Tibial nerve (tissue), 3 donors: ENCODE measurements at regions not wholly inside any gene's neighbourhood (a gene's known extent, or its start where the extent isn't known, plus 50 kb on each side); places are given as distances from the start of the nearest gene placed in this dataset.

Experiments used
- EP300 ChIP-seq, 2 donors: sonication (generic); formaldehyde crosslinking; IDR thresholded peaks; one replicate each; pipeline ENCODE4 v1.6.1; 2017; ENCODE audit warnings: antibody characterized with exemption in 2 of 2, mild to moderate bottlenecking in 1 of 2
- POLR2A ChIP-seq, 2 donors: fragments of 450-650 bp; IDR thresholded peaks; one replicate each; pipeline ENCODE4 v1.6.1; 2017; ENCODE audit warnings: antibody characterized with exemption in 2 of 2, mild to moderate bottlenecking in 2 of 2, moderate library complexity in 2 of 2

- TF ChIP-seq EP300 (IDR thresholded peaks at IDR 0.05) (no peak), POLR2A (IDR thresholded peaks at IDR 0.05) (no peak)
These were observed 318.4 kb downstream of the SEC14L1 start for GRCh38 chr17:77459018-77459755.
